ENCODE measurements at regions not wholly inside any gene's neighbourhood (a gene's known extent, or its start where the extent isn't known, plus 50 kb on each side); places are given as distances from the start of the nearest gene placed in this dataset.
A peak's percentile ranks its signal among the peaks of the same experiment; 100 is the strongest.

- no peak overlapping the region for H3K4me3 ChIP-seq (ENCODE audit: low read depth, low read length)
- no peak for DNase-seq (ENCODE audit: low read depth)
- TF ChIP-seq CTCF (conservative IDR thresholded peaks at IDR 0.05; ENCODE audit: low read depth, low read length) = no peak
These were observed 281.4 kb downstream of the AJAP1 start for GRCh38 chr1:4935807-4936206.

- no peak for TF ChIP-seq CTCF (conservative IDR thresholded peaks at IDR 0.05; ENCODE audit: low read depth, low read length)
- no peak for DNase-seq (ENCODE audit: low read depth)
- H3K4me3 ChIP-seq (ENCODE audit: low read depth, low read length) = no peak overlapping the region
These were observed 278.8 kb downstream of the AJAP1 start for GRCh38 chr1:4933232-4933631.

- no peak overlapping the region for H3K4me3 ChIP-seq (ENCODE audit: low read depth, low read length)
- no peak for DNase-seq (ENCODE audit: low read depth)
- no peak for TF ChIP-seq CTCF (conservative IDR thresholded peaks at IDR 0.05; ENCODE audit: low read depth, low read length)
These were observed 278.1 kb downstream of the AJAP1 start for GRCh38 chr1:4932311-4933030.

GRCh38 chr1:4931486-4931885 lies 277.1 kb downstream of the AJAP1 start:
- DNase-seq (ENCODE audit: low read depth) = peak; percentile 7
- TF ChIP-seq CTCF (conservative IDR thresholded peaks at IDR 0.05; ENCODE audit: low read depth, low read length) = no peak
- no peak overlapping the region for H3K4me3 ChIP-seq (ENCODE audit: low read depth, low read length)

GRCh38 chr1:4928186-4928585 lies 273.8 kb downstream of the AJAP1 start:
- TF ChIP-seq CTCF (conservative IDR thresholded peaks at IDR 0.05; ENCODE audit: low read depth, low read length) = no peak
- no peak for DNase-seq (ENCODE audit: low read depth)
- no peak overlapping the region for H3K4me3 ChIP-seq (ENCODE audit: low read depth, low read length)

GRCh38 chr1:4924356-4924755 lies 269.9 kb downstream of the AJAP1 start:
- no peak for TF ChIP-seq CTCF (conservative IDR thresholded peaks at IDR 0.05; ENCODE audit: low read depth, low read length)
- no peak overlapping the region for H3K4me3 ChIP-seq (ENCODE audit: low read depth, low read length)
- no peak for DNase-seq (ENCODE audit: low read depth)

- TF ChIP-seq CTCF (conservative IDR thresholded peaks at IDR 0.05; ENCODE audit: low read depth, low read length) = no peak
- H3K4me3 ChIP-seq (ENCODE audit: low read depth, low read length) = no peak overlapping the region
- no peak for DNase-seq (ENCODE audit: low read depth)
These were observed 262.2 kb downstream of the AJAP1 start for GRCh38 chr1:4916610-4917009.

Data from epithelial cell of proximal tubule (primary cell).